Motor neuron (in vitro differentiated cells): ENCODE measurements at regions not wholly inside any gene's neighbourhood (a gene's known extent, or its start where the extent isn't known, plus 50 kb on each side); places are given as distances from the start of the nearest gene placed in this dataset.

Source experiments
- ATAC-seq, 8 experiments: fragments of 200-7000 bp; cut with Tn5 transposase; replicated peaks in 6 of 8; 2 replicates each; pipeline ENCODE4 v1.8.0; 2021; ENCODE audit warnings: mild to moderate bottlenecking in 8 of 8, moderate library complexity in 8 of 8
- H3K27ac ChIP-seq, 2 donors: fragments of 250-450 bp; sonication (Bioruptor Pico); 2 replicates each; pipeline ENCODE4 v1.9.0; 2021; ENCODE audit warnings: antibody characterized with exemption in 2 of 2, mild to moderate bottlenecking in 2 of 2, moderate library complexity in 1 of 2
- H3K4me1 ChIP-seq, 2 donors: fragments of 250-450 bp; sonication (Bioruptor Pico); replicated peaks in 1 of 2; 2 replicates each; pipeline ENCODE4 v1.6.1; 2021; ENCODE audit warnings: antibody characterized with exemption in 2 of 2, mild to moderate bottlenecking in 2 of 2, moderate library complexity in 1 of 2
- H3K4me3 ChIP-seq, 5 donors: fragments of 250-450 bp; sonication (Bioruptor Pico); 2 replicates each; pipeline ENCODE4 v1.9.0; 2021; ENCODE audit warnings: antibody characterized with exemption in 5 of 5, mild to moderate bottlenecking in 5 of 5, moderate library complexity in 4 of 5
- WGBS, 10 experiments: fragments of 450-650 bp; shearing (Covaris generic); methylation state at CpG; one replicate each; pipeline ENCODE4 v1.0.0; 2022; 5-methylcytosine and 5-hydroxymethylcytosine counted together
- in situ Hi-C, 9 experiments: fragments of 400-800 bp; cut with MboI; loops; one replicate each; pipeline ENCODE4 v1.15.0; 2021; ENCODE audit warnings: low sequenced_read_pairs in 9 of 9, low pct_unique_long_range_greater_than_20kb in 2 of 9; ENCODE audit not compliant: unreplicated experiment in 9 of 9

DNA sequence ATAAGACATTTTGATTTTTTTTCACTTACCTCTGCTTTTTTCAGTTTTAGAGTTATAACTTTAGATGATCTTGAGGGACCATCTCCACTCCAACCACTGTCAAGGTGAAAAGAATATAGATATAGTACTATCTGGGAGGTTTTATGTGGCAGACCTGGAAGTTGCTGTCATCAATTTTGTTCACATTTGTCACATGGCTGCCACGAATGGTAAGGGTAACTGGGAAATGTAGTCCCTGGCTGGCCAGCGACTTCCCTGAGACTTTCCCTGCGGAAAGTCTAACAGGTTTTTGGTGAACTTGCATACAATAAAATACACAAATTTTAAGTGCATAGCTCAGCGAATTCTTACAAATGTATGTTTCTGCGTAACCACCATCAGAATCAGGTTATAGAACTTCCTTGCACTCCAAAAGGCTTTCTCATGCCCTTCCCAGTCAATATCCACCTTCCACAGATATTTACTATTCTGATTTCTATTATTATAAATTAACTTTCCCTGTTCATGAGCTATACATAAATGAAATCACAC lies 121.5 kb downstream of the MAT2B start:
- Histone ChIP-seq H3K4me3 (no peak overlapping the region), H3K27ac (no peak overlapping the region), H3K4me1 (peaks cover 9 to 11% of the 10 kb centered on the region in 2 donors)
- in situ Hi-C loops = no loop called here
- no peak for ATAC-seq
- 27 to 100% (median 84%) methylated on average over 2 to 5 of the region's 5 CpGs for WGBS, 10 experiments

DNA sequence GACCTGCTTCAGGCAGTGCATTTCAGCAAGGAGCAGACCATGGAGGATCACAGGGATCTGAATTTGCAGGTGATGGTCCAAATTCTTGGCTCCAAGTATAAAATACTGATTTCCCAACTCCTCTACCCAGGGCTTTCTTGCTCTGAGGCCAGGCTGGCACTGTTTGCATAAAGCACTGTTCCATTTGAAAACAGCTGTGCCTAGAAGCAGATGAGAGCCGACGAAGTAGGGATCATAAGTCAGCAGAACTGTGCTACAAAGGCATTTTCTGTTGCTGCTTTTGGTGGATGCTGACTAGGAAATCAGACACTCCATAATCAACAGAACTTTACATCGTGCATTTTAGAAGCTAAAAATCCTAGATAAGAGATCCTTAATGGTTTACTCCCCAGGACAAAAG lies 126.4 kb downstream of the MAT2B start:
- Histone ChIP-seq H3K27ac (no peak overlapping the region), H3K4me3 (no peak overlapping the region), H3K4me1 (peaks cover 0 to 3% of the 10 kb centered on the region in 2 donors)
- ATAC-seq = no peak
- in situ Hi-C loops = no loop called here
- WGBS, 10 experiments = 0 to 100% (median 78%) methylated on average over 1 to 3 of the region's 3 CpGs; no CpG with 5 or more reads in 3 of the 10 experiments

- no peak overlapping the region for H3K4me3 ChIP-seq
- no peak overlapping the region for H3K27ac ChIP-seq
- peaks cover 0 to 3% of the 10 kb centered on the region in 2 donors for H3K4me1 ChIP-seq
- ATAC-seq = no peak
- WGBS, 10 experiments = 0 to 100% (median 100%) methylated on average over 1 to 2 of the region's 3 CpGs; no CpG with 5 or more reads in 5 of the 10 experiments
- in situ Hi-C loops = no loop called here
These were observed 128.6 kb downstream of the MAT2B start for GRCh38 chr5:163633926-163634460.

GRCh38 chr5:163635631-163636030 lies 130.2 kb downstream of the MAT2B start:
- no peak overlapping the region for H3K27ac ChIP-seq
- 20 to 90% (median 74%) methylated on average over 2 of the region's 2 CpGs for WGBS, 10 experiments
- no peak overlapping the region for H3K4me3 ChIP-seq
- in situ Hi-C loops = no loop called here
- ATAC-seq = no peak
- peaks cover 0 to 3% of the 10 kb centered on the region in 2 donors for H3K4me1 ChIP-seq

GRCh38 chr5:163642904-163643303 lies 137.5 kb downstream of the MAT2B start:
- in situ Hi-C loops = no loop called here
- 10 to 86% (median 60%) methylated on average over 2 to 4 of the region's 4 CpGs; no CpG with 5 or more reads in 3 of the 10 experiments for WGBS, 10 experiments
- ATAC-seq = no peak
- no peak overlapping the region for H3K27ac ChIP-seq
- no peaks in the 10 kb centered on the region for H3K4me1 ChIP-seq
- H3K4me3 ChIP-seq = no peak overlapping the region

- no peak overlapping the region for H3K4me3 ChIP-seq
- H3K27ac ChIP-seq = no peak overlapping the region
- ATAC-seq = peak in 2 of 8 experiments; percentile 28 to 39
- 0 to 96% (median 74%) methylated on average over 1 to 5 of the region's 5 CpGs for WGBS, 10 experiments
- no peaks in the 10 kb centered on the region for H3K4me1 ChIP-seq
- in situ Hi-C loops = no loop called here
These were observed 140.3 kb downstream of the MAT2B start for GRCh38 chr5:163645421-163646416.

GRCh38 chr5:163649514-163649913 lies 144.1 kb downstream of the MAT2B start:
- Histone ChIP-seq H3K4me1 (no peaks in the 10 kb centered on the region), H3K4me3 (no peak overlapping the region), H3K27ac (no peak overlapping the region)
- peak in 3 of 8 experiments; percentile 32 to 82 (median 45) for ATAC-seq
- in situ Hi-C loops = no loop called here
- WGBS, 10 experiments = 27 to 90% (median 80%) methylated on average over 1 to 2 of the region's 2 CpGs; no CpG with 5 or more reads in 1 of the 10 experiments

DNA sequence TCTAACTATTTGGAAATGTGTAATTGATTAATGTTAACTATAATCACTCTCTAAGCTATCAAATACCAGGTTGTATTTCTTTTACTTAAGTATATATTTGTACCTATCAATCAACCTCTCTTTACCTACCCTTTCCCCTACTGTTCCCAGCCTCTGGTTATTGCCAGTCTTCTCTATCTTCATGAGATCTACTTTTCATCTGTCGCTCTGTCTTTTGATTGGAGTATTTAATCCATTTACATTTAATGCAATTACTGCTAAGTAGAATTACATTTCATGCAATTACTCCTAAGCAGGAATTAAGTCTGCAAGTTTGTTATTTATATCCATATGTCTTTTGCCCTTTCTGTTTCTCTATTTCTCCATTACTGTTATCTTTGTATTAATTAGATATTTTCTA lies 148.1 kb downstream of the MAT2B start:
- H3K27ac ChIP-seq = no peak overlapping the region
- H3K4me1 ChIP-seq = no peaks in the 10 kb centered on the region
- no peak for ATAC-seq
- no peak overlapping the region for H3K4me3 ChIP-seq
- in situ Hi-C loops = no loop called here
- 25 to 100% (median 88%) methylated on average over 1 of the region's 1 CpG; no CpG with 5 or more reads in 2 of the 10 experiments for WGBS, 10 experiments

DNA sequence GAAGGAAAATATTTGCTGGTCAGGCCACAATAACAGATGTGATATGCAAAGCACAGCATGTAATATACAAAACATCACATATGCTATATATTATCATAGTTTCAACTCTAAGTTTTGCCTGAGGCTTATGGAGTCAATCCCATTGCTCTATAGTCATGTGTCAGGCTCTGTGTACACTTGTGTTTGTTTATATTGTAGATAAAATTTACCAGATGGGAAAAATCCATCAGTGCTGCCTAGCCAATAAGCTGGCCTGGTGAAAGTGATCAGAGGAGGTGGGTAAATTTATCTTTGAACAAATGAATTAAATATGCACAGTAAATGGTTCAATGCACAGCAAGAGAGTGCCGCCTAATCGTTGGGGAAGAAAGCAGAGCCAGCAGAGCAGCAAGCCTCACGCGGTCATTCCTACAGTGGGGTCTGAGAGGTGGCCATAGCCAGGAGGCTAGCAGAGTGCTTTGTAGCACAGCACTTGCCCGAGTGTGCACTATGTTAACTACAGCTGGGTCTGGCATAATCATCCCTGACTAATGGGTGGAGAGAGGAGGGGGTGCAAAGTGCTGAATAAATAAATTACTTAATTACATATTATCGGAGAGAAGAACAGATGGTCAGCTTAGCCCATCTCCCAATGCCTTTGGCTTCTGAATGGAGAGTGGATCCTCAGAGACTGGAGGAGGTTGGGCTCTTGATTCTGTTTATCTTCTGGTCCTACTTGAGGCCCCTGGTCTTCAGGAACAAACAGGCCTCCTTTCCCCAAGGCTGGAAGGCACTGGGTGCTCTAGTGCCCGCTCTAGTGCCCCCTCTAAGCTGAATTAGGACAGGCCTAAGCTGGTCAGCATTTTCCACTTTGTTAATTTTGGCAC lies 153.5 kb downstream of the MAT2B start:
- in situ Hi-C loops = no loop called here
- Histone ChIP-seq H3K4me1 (peaks cover 0 to 2% of the 10 kb centered on the region in 2 donors), H3K27ac (no peak overlapping the region), H3K4me3 (no peak overlapping the region)
- peak in 5 of 8 experiments; percentile 40 to 84 (median 77) for ATAC-seq
- 13 to 88% (median 50%) methylated on average over 1 to 7 of the region's 7 CpGs; no CpG with 5 or more reads in 3 of the 10 experiments for WGBS, 10 experiments

- peaks cover 0 to 2% of the 10 kb centered on the region in 2 donors for H3K4me1 ChIP-seq
- in situ Hi-C loops = no loop called here
- WGBS, 10 experiments = 36 to 85% (median 53%) methylated on average over 1 to 3 of the region's 3 CpGs; no CpG with 5 or more reads in 4 of the 10 experiments
- no peak overlapping the region for H3K27ac ChIP-seq
- H3K4me3 ChIP-seq = no peak overlapping the region
- no peak for ATAC-seq
These were observed 154.1 kb downstream of the MAT2B start for GRCh38 chr5:163659568-163659902.

- peaks cover 0 to 2% of the 10 kb centered on the region in 2 donors for H3K4me1 ChIP-seq
- no peak for ATAC-seq
- no peak overlapping the region for H3K27ac ChIP-seq
- H3K4me3 ChIP-seq = no peak overlapping the region
- WGBS, 10 experiments = 9 to 100% (median 85%) methylated on average over 1 of the region's 1 CpG; no CpG with 5 or more reads in 6 of the 10 experiments
- in situ Hi-C loops = no loop called here
These were observed 155.1 kb downstream of the MAT2B start for GRCh38 chr5:163660486-163660885.

DNA sequence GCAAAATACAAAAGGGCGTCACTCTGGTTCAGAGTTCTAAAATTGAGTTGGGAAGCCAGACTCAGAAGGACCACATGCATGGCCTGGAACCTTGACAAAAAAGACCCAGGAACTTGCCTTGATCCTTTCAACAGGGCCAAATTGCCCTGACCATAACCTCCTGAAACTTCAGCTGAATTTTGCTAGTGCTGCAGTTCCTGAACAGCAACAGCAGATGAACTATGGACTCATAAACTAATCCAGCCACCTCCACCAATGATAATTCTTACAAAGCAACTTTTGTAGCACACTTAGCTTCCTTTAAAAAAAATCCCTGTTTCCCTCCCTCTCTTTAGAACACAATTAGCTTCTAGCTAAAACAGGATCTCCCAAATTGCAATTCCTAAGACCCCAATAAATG lies 155.9 kb downstream of the MAT2B start:
- 33 to 100% (median 86%) methylated on average over 1 of the region's 1 CpG; no CpG with 5 or more reads in 3 of the 10 experiments for WGBS, 10 experiments
- H3K4me3 ChIP-seq = no peak overlapping the region
- H3K4me1 ChIP-seq = peaks cover 0 to 2% of the 10 kb centered on the region in 2 donors
- no peak for ATAC-seq
- in situ Hi-C loops = no loop called here
- H3K27ac ChIP-seq = no peak overlapping the region
